Cardiac muscle cell (in vitro differentiated cells and primary cell): ENCODE measurements at regions not wholly inside any gene's neighbourhood (a gene's known extent, or its start where the extent isn't known, plus 50 kb on each side); places are given as distances from the start of the nearest gene placed in this dataset.

Experiments used
- DNase-seq, 2 donors: peaks; one replicate each; pipeline versions ENCODE4 v3.0.0 to v3.0.0-alpha.2; 2010 to 2017; ENCODE audit warnings: low read depth in 1 of 2, low spot score in 1 of 2
- H3K27ac ChIP-seq: fragments of 200-600 bp; sonication (generic); 2 replicates; pipeline ENCODE4 v1.5.1; 2016
- H3K27me3 ChIP-seq: fragments of 200-600 bp; sonication (generic); 2 replicates; pipeline ENCODE4 v1.6.0; 2016; ENCODE audit warnings: control low read depth
- H3K36me3 ChIP-seq: fragments of 200-600 bp; sonication (generic); 2 replicates; pipeline ENCODE4 v1.5.1; 2016; ENCODE audit warnings: control low read depth
- H3K4me1 ChIP-seq: fragments of 200-600 bp; sonication (generic); 2 replicates; pipeline ENCODE4 v1.8.1; 2017; ENCODE audit warnings: low read depth, mild to moderate bottlenecking, mixed run types
- H3K4me3 ChIP-seq: fragments of 200-600 bp; sonication (generic); 2 replicates; pipeline ENCODE4 v1.5.1; 2016; ENCODE audit warnings: mild to moderate bottlenecking
- H3K9me3 ChIP-seq: fragments of 200-600 bp; sonication (generic); 2 replicates; pipeline ENCODE4 v1.5.1; 2017; ENCODE audit warnings: low read depth, mild to moderate bottlenecking, control low read depth
- TF ChIP-seq, protein P1 (sequence below): IDR thresholded peaks from 2 replicates; pipeline ENCODE4 v1.5.1; 2012; ENCODE audit warnings: low read depth, mild to moderate bottlenecking, low read length

DNA sequence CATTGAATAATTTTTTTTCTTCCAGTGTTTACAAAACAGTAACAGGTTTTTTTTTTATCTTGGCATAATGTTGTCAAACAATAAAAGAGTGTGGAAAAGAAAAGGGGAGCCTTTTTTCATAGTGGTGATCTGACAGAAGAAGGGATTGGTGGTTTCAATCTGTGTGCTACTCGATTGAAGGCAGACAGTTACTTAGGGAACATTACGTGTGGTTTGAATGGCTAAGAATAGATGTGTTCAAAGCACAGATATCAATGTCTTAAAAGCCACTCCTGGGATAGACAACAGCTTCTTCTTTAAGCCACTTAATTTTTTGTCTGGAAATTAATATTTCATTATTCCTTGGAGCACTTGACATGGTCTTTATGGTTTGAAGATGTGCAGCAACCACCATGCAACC is 558.6 kb upstream of the ADGRL2 start:
- Histone ChIP-seq H3K27ac (no peak overlapping the region), H3K36me3 (no peaks in the 10 kb centered on the region), H3K4me3 (no peak overlapping the region), H3K4me1 (peaks cover 28% of the 10 kb centered on the region), H3K27me3 (no peaks in the 10 kb centered on the region), H3K9me3 (no peaks in the 10 kb centered on the region)
- no peak for DNase-seq
- TF ChIP-seq, protein P1, sequence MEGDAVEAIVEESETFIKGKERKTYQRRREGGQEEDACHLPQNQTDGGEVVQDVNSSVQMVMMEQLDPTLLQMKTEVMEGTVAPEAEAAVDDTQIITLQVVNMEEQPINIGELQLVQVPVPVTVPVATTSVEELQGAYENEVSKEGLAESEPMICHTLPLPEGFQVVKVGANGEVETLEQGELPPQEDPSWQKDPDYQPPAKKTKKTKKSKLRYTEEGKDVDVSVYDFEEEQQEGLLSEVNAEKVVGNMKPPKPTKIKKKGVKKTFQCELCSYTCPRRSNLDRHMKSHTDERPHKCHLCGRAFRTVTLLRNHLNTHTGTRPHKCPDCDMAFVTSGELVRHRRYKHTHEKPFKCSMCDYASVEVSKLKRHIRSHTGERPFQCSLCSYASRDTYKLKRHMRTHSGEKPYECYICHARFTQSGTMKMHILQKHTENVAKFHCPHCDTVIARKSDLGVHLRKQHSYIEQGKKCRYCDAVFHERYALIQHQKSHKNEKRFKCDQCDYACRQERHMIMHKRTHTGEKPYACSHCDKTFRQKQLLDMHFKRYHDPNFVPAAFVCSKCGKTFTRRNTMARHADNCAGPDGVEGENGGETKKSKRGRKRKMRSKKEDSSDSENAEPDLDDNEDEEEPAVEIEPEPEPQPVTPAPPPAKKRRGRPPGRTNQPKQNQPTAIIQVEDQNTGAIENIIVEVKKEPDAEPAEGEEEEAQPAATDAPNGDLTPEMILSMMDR = no peak

DNA sequence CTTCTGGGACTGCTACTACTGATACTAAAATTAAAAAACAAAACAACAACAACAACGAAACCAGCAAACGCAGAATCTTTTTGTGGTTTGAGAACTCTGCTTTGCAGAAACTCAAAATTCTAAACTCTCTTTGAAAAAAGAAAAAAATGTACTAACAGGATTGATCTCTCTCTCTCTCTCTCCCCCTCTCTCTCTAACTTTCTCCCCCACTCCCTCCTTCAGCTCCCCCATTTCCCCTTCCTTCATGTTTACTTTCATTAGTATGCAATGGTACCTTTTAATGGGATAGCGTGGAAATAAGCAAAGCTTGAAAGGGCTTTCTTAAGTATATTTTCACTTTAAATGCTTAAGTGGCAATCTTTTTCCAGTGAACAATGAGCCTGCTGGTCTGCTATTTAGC is 562.6 kb upstream of the ADGRL2 start:
- H3K4me1 ChIP-seq = peaks cover 28% of the 10 kb centered on the region
- no peaks in the 10 kb centered on the region for H3K36me3 ChIP-seq
- H3K27ac ChIP-seq = no peak overlapping the region
- no peak for DNase-seq
- no peaks in the 10 kb centered on the region for H3K9me3 ChIP-seq
- TF ChIP-seq, protein P1 = no peak
- no peaks in the 10 kb centered on the region for H3K27me3 ChIP-seq
- no peak overlapping the region for H3K4me3 ChIP-seq

DNA sequence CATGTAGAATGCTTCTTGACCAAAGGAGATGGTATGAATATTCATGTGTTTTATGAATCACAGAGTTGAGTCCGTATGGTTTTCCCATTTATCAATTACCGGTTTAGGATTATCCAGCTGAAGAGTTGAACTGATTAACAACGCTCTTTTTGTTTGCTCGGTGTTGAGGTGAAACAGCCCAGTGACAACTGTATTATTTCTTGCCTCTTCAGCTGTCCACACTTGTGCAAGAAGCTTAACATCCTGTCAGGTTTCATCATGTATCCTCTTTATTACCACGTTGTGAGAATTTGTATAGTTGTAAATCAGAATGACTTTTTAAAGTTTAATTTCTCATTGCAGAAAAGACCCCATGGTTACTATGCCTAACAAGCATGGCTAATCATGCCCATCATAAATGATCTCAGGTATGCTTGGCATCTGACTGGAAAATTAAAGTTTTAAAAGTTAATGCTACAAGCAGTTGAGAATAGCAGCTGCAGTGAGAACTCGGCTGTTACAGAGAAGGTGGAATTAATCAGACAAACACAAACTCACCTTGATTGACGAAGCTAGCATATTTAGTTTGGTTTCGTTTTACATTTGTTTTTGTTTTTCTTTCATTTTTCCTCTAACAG is 563.2 kb upstream of the ADGRL2 start:
- H3K4me1 ChIP-seq = peaks cover 31% of the 10 kb centered on the region
- H3K4me3 ChIP-seq = no peak overlapping the region
- H3K36me3 ChIP-seq = no peaks in the 10 kb centered on the region
- H3K9me3 ChIP-seq = no peaks in the 10 kb centered on the region
- H3K27ac ChIP-seq = no peak overlapping the region
- TF ChIP-seq, protein P1 = no peak
- DNase-seq = no peak
- no peaks in the 10 kb centered on the region for H3K27me3 ChIP-seq

DNA sequence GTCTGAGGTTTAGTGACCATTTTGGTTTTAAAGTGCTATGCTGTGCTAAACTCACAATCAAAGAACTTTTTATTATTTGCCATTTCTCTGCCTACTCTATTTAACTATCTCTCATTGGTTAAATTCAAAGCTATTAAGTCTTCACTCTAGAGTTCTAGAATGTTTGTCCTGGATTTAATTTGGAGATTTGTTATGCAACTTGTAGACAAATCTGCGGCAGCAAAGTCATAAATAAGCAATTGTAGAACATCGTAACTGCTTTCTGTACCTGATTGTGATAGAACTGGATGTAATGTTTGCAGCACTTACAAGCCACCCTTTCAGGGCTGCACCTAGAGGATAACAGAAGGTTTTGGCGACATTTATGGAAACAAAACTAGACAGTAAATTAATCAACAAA is 566.5 kb upstream of the ADGRL2 start:
- Histone ChIP-seq H3K27me3 (no peaks in the 10 kb centered on the region), H3K9me3 (no peaks in the 10 kb centered on the region), H3K4me3 (no peak overlapping the region), H3K27ac (no peak overlapping the region), H3K36me3 (no peaks in the 10 kb centered on the region), H3K4me1 (peaks cover 36% of the 10 kb centered on the region)
- no peak for DNase-seq
- TF ChIP-seq, protein P1 = no peak

DNA sequence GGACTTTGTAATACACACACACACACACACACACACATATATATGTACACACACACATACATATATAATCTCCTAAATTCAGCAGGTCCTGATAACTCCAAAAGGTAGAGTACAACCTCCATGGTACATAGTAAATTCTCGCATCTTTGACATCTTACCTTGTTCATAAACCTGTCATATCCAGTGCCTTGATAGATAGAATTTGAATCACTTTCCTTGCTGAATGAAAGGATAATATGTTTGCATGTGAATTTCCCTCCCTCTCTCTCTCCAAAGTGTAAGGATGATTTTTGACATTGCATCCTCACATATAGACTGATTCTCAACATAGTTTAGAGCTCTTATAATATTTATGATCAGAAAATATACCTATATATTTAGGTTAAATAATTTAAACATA is 567.1 kb upstream of the ADGRL2 start:
- DNase-seq = no peak
- Histone ChIP-seq H3K9me3 (no peaks in the 10 kb centered on the region), H3K27me3 (no peaks in the 10 kb centered on the region)

More for the DNA sequence above, 567.1 kb upstream of the ADGRL2 start:
- H3K4me3 ChIP-seq = no peak overlapping the region
- peaks cover 33% of the 10 kb centered on the region for H3K4me1 ChIP-seq
- no peak overlapping the region for H3K27ac ChIP-seq
- TF ChIP-seq, protein P1 = no peak
- no peaks in the 10 kb centered on the region for H3K36me3 ChIP-seq
